PC-9 (cell line): ENCODE measurements at regions not wholly inside any gene's neighbourhood (a gene's known extent, or its start where the extent isn't known, plus 50 kb on each side); places are given as distances from the start of the nearest gene placed in this dataset.

ENCODE experiments used
- CTCF ChIP-seq: fragments of 200-600 bp; sonication (generic); conservative IDR thresholded peaks from 2 replicates; pipeline ENCODE4 v1.6.1; 2017; ENCODE audit warnings: mixed run types, antibody characterized with exemption, mild to moderate bottlenecking, moderate library complexity
- EZH2 ChIP-seq: fragments of 200-600 bp; sonication (generic); IDR thresholded peaks from 2 replicates; pipeline ENCODE4 v1.8.0; 2017; ENCODE audit warnings: antibody characterized with exemption, low read depth

GRCh38 chr2:156659694-156660093 lies 223.5 kb downstream of the GPD2 start:
- TF ChIP-seq EZH2: no peak
- TF ChIP-seq CTCF: no peak
